WERI-Rb-1 (cell line): ENCODE measurements at regions not wholly inside any gene's neighbourhood (a gene's known extent, or its start where the extent isn't known, plus 50 kb on each side); places are given as distances from the start of the nearest gene placed in this dataset.

Experiments used
- DNase-seq: peaks from one replicate; pipeline ENCODE4 v3.0.0-alpha.2; 2020
- H3K27ac ChIP-seq: fragments of 250-450 bp; sonication (Bioruptor Pico); 2 replicates; pipeline ENCODE4 v1.5.1; 2020; ENCODE audit warnings: mild to moderate bottlenecking, moderate library complexity
- H3K27me3 ChIP-seq: fragments of 250-450 bp; sonication (Bioruptor Pico); 2 replicates; pipeline ENCODE4 v1.5.1; 2021; ENCODE audit warnings: mild to moderate bottlenecking, low read depth, moderate library complexity; ENCODE audit not compliant: insufficient read depth, severe bottlenecking
- H3K36me3 ChIP-seq: fragments of 250-450 bp; sonication (Bioruptor Pico); 2 replicates; pipeline ENCODE4 v1.5.1; 2020; ENCODE audit warnings: mild to moderate bottlenecking, moderate library complexity
- H3K4me3 ChIP-seq: 2 replicates; pipeline ENCODE4 v1.5.1; 2011; ENCODE audit warnings: low read depth, mild to moderate bottlenecking, control low read depth, low read length
- H3K9me3 ChIP-seq: fragments of 250-450 bp; sonication (Bioruptor Pico); 2 replicates; pipeline ENCODE4 v1.5.1; 2021; ENCODE audit warnings: mild to moderate bottlenecking, moderate library complexity; ENCODE audit not compliant: severe bottlenecking
- TF ChIP-seq, protein P1 (sequence below): IDR thresholded peaks from 2 replicates; pipeline ENCODE4 v1.5.1; 2011; ENCODE audit warnings: low read depth, mild to moderate bottlenecking, control low read depth, inconsistent platforms, low read length

DNA sequence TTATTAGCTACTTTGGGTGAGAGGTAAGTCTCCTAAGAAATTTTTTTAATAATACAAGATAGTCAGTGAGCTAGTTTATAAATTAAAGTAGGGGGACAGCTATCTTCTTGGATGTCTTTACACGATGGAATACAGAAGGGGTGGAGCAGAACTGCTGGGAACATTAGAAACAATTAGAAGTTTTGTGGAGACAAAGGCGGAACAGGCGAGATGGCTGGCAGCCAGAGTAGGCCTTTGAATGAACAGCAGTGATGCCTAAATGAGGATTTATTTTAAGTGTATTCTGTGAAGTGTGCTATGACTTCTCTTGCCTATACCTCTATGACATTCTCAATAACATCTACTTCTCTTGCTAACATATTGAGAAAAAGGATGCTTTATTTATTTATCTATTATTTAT is 1345.3 kb upstream of the SEL1L start:
- TF ChIP-seq, protein P1, sequence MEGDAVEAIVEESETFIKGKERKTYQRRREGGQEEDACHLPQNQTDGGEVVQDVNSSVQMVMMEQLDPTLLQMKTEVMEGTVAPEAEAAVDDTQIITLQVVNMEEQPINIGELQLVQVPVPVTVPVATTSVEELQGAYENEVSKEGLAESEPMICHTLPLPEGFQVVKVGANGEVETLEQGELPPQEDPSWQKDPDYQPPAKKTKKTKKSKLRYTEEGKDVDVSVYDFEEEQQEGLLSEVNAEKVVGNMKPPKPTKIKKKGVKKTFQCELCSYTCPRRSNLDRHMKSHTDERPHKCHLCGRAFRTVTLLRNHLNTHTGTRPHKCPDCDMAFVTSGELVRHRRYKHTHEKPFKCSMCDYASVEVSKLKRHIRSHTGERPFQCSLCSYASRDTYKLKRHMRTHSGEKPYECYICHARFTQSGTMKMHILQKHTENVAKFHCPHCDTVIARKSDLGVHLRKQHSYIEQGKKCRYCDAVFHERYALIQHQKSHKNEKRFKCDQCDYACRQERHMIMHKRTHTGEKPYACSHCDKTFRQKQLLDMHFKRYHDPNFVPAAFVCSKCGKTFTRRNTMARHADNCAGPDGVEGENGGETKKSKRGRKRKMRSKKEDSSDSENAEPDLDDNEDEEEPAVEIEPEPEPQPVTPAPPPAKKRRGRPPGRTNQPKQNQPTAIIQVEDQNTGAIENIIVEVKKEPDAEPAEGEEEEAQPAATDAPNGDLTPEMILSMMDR, result no peak

DNA sequence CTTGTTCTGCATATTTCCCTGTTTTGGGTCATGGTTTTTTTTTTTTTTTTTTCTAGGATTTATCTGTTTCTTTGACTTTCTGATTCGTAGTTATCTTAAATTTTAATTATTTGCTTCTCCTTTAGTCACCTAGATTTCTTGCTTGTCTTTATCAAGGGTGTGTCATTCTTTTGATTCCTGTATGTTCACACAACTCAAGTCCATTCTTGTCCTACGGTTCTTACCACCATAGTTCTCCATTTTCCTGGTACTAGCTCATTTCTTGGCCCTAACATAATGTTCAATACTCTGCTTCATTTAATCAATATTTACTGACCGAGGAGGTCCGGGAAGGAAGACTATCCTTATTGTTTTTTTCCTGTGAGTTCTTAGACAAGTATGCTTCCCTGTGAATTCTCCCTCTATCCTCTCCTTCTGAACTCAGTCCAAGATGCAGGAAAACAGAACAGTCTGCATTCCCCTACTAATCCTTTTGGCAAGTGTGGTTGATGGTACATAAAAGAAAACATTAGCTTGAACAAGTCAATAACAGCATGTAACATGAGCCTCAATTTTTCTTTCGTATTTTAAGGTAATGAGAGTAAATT is 1346.4 kb upstream of the SEL1L start:
- Histone ChIP-seq H3K27me3 (no peaks in the 10 kb centered on the region), H3K36me3 (no peaks in the 10 kb centered on the region), H3K9me3 (no peaks in the 10 kb centered on the region), H3K4me3 (no peak overlapping the region), H3K27ac (no peak overlapping the region)
- TF ChIP-seq, protein P1, result no peak
- DNase-seq, result no peak

More for the DNA sequence above, 1345.3 kb upstream of the SEL1L start:
- no peaks in the 10 kb centered on the region for H3K36me3 ChIP-seq
- no peak for DNase-seq
- H3K27ac ChIP-seq, result no peak overlapping the region
- H3K9me3 ChIP-seq, result no peaks in the 10 kb centered on the region
- no peak overlapping the region for H3K4me3 ChIP-seq
- H3K27me3 ChIP-seq, result no peaks in the 10 kb centered on the region

DNA sequence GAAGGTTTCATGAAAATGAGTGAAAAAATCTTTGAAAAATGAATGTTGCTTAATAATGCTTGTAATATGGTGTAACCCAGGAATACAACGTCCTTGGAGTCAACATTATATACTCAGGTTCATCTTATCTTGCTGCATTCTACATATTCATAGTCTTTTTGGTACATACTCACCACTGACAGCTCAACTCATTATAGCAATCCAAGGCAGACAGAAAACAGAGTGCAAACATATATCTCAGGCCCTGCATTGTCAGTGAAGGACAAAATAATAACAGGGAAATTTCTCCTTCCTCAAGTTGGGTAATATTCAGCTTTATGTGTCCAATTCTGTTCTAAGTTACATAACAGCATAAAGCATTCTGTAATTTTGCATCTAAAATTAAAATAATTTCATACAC is 1353.0 kb upstream of the SEL1L start:
- no peak for DNase-seq
- TF ChIP-seq, protein P1, result no peak
- no peaks in the 10 kb centered on the region for H3K9me3 ChIP-seq
- H3K4me3 ChIP-seq, result no peak overlapping the region
- H3K27ac ChIP-seq, result no peak overlapping the region
- no peaks in the 10 kb centered on the region for H3K27me3 ChIP-seq
- no peaks in the 10 kb centered on the region for H3K36me3 ChIP-seq

DNA sequence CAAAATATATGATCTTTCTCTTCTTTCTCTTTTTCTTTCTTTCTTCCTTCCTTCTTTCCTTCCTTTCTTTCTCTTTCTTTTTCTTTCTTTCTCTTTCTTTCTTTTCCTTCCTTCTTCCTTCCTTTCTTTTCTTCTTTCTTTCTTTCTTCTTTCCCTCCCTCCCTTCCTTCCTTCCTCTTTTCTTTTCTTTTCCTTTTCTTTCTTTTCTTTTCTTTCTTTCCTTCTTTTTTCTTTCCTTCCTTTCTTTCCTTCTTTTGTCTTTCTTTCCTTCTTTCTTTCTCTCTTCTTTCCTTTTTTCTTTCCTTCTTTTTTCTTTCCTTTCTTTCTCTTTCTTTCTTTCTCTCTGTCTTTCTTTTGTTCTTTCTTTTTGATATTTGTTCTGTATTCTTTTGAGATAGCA is 1356.0 kb upstream of the SEL1L start:
- H3K4me3 ChIP-seq, result no peak overlapping the region
- H3K27ac ChIP-seq, result no peak overlapping the region
- TF ChIP-seq, protein P1, result no peak
- no peaks in the 10 kb centered on the region for H3K27me3 ChIP-seq
- DNase-seq, result no peak
- no peaks in the 10 kb centered on the region for H3K9me3 ChIP-seq
- no peaks in the 10 kb centered on the region for H3K36me3 ChIP-seq

DNA sequence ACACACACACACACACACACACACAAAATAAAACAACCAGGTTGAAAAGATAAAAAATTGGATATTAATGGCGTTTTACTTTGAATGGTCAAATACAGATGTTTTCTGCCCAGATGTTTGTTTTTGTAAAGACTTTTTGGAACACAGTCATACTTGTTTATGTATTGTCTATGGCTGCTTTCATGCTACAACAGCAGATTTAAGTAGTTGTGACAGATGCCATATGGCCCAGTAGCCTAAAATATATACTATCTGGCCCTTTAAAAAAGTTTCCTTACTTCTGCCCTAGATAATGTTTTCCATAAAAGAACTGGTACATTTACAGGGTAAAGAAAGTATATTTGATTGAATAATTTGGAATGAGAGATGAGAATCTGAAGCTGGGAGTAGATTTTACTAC is 1362.8 kb upstream of the SEL1L start:
- TF ChIP-seq, protein P1, result no peak
- no peak for DNase-seq
- Histone ChIP-seq H3K4me3 (no peak overlapping the region), H3K9me3 (no peaks in the 10 kb centered on the region), H3K27ac (no peak overlapping the region), H3K27me3 (no peaks in the 10 kb centered on the region), H3K36me3 (no peaks in the 10 kb centered on the region)
